DMS53 (cell line): ENCODE measurements at regions not wholly inside any gene's neighbourhood (a gene's known extent, or its start where the extent isn't known, plus 50 kb on each side); places are given as distances from the start of the nearest gene placed in this dataset.
A peak's percentile ranks its signal among the peaks of the same experiment; 100 is the strongest.
"Not testable (repeated sequence)": the region's sequence is repeated elsewhere in the genome, so short reads cannot be mapped to it uniquely, and the experiment has no call there.

Experiments used
- DNase-seq: peaks from one replicate; lab custom pipeline; 2025; lab: John Stamatoyannopoulos, UW

DNA sequence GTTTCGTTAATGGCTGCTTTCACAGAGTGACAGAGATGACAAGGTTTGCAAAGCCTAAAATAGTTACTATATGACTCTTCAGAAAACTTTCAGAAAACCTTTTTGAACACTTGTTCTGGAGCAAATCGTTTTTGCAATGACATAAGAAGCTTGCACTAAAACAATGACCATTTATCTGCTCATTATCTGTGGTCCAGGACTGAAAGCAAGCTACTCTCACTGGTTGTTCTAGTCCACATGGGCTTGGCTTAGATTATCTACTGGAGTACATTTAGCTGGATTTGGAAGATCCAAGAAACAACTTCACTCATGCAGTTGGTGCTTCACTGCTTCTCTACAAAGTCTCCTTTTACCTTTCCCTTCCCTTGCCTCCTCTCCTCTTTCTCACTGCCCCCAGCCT lies 1836.4 kb upstream of the AGA start:
- DNase-seq, result no peak

DNA sequence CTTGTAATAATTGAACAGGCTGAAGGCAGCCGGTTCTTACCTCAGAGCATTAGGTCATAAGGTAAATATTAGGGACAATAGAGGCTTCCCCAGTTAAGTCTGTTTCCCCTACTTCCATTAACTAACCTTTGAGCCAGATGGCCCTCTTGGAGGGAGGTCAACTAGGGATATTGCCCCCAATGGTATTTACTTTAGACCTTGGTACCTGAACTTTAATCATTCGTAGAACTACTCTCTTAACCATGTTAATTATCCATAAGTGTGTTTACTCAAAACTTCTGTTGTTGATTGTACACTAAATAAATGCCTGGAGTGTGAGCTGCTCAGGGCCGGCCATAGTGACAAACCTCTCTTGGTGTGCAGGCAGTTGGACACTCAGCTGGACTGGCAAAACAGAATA lies 1843.5 kb upstream of the AGA start:
- peak; percentile 95 for DNase-seq

DNA sequence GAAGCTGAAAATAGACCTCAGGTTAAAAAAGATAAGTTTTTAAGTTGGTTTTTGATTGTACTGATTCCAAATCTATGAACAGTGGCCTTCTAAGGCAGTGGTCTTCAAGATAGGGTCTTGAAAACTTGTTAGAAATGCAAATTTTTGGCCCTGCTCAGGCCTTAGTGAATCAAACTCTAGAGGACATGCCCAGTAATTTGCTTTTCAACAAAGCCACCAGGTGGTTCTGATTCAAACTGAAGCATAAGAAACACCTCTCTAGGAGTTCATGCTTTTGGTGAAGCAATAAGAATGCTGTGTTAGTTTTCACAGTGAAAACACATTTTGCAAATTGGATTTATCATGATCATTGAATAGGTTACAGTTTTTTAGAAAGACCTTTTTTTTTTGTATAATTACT lies 1849.4 kb upstream of the AGA start:
- DNase-seq, result no peak

DNA sequence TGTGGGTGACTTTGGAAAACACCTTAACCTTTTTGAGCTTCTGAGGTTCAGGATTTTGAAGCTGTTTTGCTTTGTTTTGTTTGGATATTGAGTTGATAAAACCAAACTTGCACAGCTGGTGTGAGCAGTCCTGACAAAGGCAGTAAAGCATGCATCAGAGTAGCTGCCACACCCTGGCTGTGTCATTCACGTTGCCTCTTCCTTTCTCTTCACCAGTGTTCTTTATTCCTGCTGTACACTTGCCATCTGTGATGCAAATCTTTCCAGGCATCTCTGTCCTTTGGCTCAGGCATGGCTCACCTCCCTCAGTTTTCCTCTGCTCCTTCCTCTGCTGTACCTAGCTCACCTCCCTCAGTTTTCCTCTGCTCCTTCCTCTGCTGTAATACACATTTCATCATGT lies 1850.2 kb upstream of the AGA start:
- DNase-seq, result peak; percentile 29

DNA sequence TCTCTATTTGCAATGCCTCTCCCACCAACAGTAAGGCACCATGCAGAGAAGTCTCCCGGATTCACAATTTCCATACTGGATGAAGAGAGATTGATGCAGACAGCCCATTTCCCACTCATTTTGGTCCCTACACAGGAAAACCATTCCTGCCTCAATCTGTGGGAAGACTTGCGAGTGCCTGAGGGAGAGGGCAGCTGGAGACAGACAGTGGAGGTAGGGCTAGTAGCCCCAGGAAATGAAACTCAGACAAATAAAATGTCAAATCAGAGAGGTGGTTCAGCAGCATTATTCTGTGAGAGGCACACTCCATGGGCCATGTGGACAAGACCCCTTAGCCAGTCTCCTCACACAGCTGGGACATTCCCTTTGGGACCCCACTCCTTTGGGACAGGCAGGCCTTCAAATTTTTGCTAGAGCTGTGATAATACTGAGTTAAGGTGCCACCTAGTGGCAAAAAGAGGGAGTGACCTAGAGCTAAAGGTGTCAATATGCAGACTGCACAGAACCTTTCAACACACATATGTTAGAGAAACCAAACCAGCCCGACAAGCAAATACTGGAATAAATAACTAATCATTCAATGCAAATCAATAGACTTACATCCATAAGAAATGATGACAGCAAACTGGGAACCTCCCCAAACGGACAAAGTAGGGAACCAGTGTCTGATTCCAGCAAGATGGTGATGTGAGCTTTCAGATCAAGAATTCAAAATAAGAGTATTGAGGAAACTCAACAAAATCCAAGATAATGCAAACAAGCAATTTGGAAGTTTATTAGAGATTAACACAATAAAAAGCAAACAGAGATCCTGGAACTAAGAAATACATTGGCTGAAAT lies 1865.3 kb upstream of the AGA start:
- DNase-seq, result peak; percentile 61

DNA sequence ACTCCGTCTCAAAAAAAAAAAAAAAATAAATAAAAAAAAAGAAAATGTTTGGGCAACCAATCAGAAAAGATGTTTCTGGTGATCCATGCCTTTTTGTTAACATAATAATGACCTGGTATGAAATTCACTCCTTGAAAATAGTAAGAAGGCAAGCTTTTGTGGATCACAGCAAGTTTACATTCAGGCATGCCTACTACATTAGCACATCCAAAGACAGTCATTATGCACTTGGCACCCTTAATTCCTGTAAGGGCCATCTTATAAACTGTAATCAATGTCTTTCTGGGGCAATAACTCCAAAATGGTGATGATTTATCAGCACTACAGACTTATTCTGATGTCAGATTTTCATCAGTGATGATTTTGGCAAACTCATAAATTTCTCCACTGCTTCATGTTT lies 1871.6 kb upstream of the AGA start:
- DNase-seq, result no peak

DNA sequence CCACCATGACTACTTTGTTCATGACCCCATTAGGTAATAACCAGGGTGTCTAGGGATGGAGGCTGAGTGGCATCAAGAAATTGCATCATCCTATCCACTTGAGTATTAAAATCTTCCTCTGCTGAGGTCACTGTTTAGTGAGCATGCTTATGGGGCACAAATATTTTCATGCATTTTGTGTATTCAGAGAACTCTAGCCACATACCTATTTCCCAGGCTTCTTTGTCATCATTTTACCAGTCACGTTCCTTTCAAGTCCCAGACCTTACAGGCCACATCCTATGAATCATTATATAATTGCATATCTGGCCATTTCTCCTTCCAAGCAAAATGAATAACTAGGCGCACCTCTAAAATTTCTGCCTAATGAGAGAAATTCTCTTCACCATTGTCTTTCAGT lies 1882.9 kb upstream of the AGA start:
- no peak for DNase-seq

DNA sequence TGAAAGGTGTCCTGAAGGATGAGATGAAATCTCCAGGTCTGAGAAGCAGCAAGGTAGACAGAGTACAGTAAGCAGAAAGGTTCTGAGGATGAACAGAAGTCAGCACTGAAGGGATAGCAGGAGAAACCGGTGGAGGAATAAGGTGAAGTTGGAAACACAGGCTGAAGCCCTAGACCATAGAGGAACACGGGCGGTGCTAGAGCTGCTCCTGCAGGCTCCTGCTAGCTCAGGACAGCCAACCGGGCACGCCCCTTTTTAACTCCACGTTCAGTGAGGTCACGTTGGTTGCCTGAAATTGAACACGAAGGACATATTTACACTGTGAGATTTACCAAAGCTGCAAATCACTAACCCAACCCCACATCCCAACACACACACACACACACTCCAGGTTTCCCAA lies 1886.4 kb upstream of the AGA start:
- peak; percentile 14 for DNase-seq

DNA sequence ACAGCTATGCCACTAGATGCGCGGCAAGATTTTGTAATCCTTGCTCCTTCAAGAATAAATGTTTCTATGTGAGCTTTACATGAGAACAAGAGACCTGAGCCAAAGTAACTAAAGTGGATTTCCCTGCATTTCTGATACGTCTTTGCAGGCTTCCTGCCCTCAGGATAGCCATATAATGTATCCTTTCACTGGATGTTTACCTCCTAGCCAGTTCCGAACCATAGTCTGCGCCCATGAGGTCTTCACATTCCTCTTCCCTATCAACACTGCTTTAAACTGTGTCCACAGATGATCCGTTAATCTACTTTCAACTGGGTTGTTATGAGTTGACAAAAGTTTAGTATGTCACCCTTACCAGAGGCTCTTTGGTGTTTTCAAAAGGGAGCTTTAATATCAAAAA lies 1889.1 kb upstream of the AGA start:
- DNase-seq, result no peak

DNA sequence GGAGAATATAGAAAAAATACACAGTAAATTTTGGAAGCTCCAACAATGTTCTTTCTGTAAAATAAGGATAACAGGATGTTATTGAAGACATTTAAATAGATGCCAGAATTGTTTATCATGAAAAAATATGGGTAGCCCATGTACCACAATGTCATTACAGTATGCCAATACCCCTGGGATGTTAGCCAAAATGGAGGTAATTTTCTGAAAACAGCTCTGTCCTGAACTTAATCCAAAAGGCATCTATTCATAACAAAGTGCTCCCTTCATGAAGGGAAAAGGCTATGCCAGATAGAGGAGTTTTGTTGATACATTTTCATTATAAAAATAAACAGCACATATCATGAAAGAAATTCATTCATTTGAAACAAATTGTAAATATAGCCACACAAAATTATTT lies 1902.6 kb upstream of the AGA start:
- no peak for DNase-seq

DNA sequence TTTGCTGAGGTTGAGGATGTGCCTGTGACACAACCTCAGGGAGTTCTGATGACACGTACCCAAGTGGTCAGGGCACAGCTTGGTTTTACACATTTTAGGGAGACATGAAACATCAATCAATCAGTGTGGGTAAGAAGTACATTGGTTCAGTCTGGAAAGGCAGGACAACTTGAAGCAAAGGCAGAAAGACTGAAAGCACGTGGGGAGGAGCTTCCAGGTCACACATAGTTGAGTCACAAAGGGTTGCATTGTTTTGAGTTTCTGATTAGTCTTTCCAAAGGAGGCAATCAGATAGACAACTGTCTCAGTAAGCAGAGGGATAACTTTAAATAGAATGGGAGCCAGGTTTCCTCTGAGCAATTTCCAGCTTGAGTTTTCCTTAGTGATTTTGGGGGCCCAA lies 1910.0 kb upstream of the AGA start:
- no peak for DNase-seq

DNA sequence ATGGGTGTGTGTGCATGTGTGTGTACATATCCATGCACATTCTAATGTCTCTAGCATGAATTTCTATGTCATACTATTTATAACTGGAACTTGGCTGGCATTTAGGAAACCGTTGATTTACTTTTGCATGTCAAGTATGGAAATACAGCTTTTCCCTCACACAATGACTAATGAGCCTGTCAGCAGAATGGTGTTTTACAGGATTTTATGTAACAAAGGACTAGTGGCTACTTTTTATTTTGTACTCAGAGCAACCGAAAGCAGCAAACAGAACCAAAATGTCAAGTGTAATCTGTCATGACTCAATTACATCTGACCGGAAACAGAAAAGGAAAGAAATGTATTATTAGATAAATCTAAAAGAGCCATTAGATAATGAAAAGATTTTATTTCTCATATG lies 1911.5 kb upstream of the AGA start:
- no peak for DNase-seq

DNA sequence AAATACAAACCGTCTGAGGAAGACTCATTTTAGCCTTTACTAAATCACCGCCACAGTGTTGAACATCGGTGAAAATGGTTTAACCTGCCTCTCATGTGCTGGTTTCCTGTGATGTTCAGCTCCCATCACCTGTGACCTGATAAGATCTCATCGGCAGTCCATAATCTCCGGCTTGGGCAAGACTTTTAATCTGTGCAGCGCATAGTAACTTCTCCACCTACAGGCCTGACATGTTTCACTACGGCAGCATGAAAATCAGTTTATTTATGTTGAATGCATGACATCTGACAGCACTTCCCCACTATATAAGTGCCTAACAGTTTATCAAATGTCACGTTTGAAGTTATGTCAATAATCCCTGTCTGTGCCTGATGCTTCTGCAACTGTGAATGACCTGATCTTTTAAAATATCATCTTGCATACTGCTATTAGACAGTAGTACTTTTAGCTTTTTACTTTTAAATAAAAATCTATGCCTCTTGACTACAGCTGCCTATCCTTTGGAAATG lies 1919.8 kb upstream of the AGA start:
- DNase-seq, result no peak

DNA sequence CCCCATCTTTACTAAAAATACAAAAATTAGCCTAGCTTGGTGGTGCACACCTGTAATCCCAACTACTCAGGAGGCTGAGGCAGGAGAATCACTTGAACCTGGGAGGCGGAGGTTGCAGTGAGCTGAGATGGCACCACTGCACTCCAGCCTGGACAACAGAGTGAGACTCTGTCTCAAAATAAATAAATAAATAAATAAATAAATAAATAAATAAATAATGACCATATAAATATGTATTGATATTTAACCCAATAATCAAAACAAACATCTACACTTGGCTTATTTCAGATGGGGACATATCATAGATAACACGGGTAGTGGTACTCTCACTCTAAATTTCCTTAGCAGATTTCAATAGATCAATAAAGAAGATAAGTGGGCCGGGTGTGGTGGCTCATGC lies 1923.7 kb upstream of the AGA start:
- DNase-seq, result not testable (repeated sequence)

DNA sequence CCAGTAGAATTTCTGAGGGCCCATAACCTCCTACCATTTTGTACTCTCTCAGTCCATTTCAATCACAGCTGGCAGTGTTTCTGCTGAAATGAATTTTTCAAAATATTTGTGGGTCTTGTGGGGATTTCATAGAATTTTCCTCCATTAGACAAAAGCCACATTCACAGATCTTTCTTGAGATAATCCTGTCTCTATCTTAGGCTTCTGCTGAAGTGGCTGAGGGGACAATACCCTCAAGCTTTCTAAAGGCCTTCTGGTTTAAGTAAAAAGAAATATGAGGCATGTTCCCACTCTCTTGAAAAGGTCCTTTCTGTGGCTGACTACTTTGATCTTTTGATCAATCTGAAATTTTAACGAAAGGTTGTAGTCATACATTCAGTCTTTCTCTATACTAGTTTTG lies 1930.0 kb upstream of the AGA start:
- no peak for DNase-seq

DNA sequence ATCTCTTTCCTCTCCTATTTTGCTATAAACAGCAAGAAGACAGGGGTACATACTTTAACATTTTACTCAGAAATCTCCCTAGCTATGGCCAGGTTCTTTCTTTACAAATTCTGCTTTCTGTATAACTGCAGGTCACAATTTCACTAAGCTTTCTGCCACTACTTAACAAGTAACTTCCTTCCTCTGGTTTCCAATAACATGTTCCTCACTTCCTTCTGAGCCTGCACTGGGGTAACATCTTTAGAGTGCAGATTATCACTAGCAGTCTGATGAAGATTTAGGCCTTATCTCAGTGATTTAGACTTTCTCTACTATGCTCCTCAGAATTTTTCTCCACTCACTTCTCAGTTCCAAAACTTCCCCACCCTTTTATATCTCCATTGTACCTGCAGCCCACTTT lies 1930.5 kb upstream of the AGA start:
- DNase-seq, result no peak

DNA sequence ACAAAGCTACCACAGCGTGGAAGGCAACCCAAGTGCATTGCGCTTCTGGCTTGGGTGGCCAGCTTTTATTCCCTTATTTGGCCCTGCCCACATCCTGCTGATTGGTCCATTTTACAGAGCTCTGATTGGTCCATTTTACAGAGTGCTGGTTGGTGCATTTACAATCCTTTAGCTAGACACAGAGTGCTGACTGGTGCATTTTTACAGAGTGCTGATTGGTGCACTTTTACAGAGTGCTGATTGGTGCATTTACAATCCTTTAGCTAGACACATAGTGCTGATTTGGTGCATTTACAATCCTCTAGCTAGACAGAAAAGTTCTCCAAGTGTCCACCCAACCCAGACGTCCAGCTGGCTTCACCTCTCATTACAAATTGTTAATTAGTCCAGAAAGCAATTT lies 1936.6 kb upstream of the AGA start:
- DNase-seq, result not testable (repeated sequence)

DNA sequence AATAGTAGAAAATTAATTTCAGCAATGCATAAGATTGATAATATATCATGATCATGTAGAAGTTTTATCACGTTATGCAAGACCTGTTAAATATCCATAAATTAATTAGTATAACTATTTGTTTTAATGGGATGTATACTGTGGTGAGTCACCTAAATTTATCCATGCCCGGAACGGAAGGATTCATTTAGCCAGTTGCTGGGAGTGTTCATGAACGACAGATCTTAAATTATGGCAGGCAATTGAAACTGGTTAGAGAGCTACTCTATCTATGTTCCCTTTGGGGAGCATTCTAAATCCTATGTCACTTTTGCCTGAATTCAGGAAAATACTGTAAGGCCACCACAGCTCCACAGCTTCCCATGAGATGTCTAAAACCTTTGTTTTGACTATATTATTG lies 1950.5 kb upstream of the AGA start:
- no peak for DNase-seq

DNA sequence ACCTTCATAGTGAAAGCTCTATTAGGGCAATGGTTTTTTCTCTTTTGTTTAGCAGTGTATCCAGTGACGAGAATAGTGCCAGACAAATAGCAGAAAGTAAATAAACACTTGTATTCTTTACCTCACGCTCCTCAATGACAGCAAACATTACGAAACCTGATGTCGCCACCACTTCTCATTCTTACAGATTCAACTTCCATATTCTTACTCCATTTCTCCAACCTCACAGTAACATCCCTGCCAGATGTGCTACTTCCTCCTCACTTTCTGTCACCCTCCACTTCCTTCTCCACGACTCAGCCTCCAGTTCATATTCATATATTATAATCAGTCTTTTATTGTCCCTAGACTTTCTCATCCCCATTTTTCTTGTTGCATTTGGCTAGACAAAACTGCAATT lies 1956.2 kb upstream of the AGA start:
- DNase-seq, result peak; percentile 75

DNA sequence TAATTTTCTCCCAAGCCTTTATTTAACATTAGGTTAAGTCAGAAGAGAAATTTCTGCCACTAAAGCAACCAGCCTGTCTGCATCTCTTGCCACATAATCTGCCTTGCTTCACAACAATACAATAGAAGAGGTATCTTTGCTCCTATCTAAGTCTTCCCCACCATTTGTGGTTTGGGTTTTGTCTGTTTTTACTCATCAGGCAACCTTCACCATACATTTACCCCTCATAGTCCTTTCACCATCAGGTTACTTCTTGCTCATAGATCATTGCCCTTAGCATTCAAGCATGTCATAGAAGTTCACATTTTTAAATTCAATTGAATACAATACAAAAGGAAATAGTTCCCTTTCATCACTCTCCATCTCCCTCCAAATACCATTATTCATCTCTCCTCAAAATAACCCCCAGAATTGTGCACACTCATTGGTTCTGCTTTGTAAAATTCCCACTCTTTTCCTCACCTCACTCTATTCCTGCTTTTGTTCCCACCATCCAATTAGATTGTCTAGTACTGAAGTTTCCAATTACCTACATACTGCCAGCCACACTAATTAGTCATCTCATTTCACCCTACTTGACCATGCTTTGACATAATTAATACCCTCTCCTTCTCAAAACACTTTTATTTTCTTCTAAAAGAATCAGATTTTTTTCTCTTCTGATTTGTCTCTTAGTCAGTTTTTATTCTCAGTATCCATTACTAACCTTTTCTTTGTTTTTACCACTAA lies 1957.0 kb upstream of the AGA start:
- peak; percentile 6 for DNase-seq

DNA sequence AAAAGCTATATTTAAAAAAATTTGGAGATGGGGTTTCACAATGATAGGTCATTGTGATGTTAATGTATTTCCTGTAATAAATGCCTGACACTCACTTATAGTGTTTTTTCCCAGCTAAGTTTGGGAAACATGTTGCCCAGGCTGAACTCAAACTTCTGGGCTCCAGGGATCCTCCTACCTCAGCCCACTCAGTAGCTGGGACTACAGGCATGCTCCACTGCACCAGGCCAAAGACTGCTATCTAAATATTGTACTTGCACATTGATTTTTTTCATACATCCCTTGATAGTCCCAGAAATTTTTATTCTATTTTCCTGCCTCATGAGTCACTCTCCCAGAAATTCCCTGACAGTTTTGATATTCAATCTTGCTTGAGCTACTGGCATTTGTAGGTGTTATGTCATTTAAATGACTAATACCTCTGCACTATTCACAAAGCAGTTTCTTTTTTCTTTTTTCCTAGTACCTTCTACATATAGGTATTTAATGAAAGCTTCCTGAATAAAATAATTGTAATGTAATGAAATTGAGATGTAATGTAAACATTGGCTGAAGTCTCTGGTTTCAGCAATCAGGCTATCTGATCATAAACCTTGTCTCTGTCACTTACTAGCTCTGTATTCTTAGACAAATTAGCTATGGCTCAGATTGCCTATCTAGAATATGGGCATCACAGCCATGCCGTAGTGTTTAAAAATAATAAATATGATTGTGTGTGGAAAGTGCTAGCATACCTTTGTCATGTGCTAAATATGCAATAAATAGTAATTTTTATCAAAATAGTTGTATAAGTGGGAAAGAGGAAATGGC lies 1973.0 kb upstream of the AGA start:
- peak; percentile 41 for DNase-seq

DNA sequence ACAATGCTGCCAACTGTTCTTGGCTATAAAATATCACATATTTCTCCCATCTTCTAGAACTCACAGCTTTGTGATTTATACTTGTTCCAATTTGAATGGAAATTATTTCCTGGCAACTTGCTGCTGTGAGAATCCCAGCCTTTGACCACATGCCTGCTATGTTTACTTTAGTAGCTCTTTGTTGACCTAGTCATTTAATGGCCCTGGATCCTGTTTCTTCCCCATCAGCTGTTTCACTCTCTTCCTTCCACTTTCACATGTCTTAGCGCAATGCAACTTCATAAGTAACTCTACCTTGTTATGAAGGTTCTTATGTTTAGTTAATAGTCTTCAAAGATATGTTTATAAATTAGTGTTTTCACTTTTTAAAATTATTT lies 1973.6 kb upstream of the AGA start:
- DNase-seq, result peak; percentile 78

DNA sequence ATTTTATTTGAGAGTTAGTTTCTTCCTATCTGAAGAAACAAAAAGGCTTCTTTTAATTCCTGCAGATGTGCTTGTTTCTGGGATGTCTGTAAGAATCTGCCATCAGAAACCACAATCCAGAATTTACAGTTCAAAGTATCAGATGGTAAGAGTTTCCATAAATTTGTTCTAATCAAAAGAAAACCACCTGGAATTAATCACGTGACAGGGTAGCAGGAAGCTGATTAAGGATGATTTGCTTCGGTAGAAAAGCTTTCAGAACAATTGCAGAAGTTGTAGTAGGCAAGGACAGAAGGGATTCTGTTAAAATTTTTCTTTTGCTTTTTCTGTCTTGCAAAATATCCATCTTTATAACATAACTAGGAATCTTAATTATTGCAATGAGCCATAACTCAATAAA lies 1975.1 kb upstream of the AGA start:
- no peak for DNase-seq
